Calu3 (cell line): ENCODE measurements at regions not wholly inside any gene's neighbourhood (a gene's known extent, or its start where the extent isn't known, plus 50 kb on each side); places are given as distances from the start of the nearest gene placed in this dataset.

Experiments
- BruUV-seq: library from RNA; stranded (reverse); fragments of 400-500 nt; replicated peaks from 2 replicates; lab custom pipeline; 2021; lab: Mats Ljungman, UMichigan
- CTCF ChIA-PET: fragments of 300-600 bp; sonication (Branson Sonifier 250); formaldehyde crosslinking; loops from one replicate; lab custom pipeline; 2022; ENCODE audit warnings: antibody characterized with exemption; lab: Charles Lee
- DNase-seq: peaks from one replicate; pipeline ENCODE4 v3.0.0; 2022
- H3K27ac Mint-ChIP-seq: one replicate; pipeline ENCODE4 v1.8.0; 2022; ENCODE audit warnings: mixed read lengths; ENCODE audit not compliant: unreplicated experiment
- H3K27me3 Mint-ChIP-seq: one replicate; pipeline ENCODE4 v1.8.0; 2022; ENCODE audit warnings: mixed read lengths; ENCODE audit not compliant: unreplicated experiment
- H3K36me3 Mint-ChIP-seq: one replicate; pipeline ENCODE4 v1.8.0; 2022; ENCODE audit warnings: mild to moderate bottlenecking, moderate library complexity, mixed read lengths; ENCODE audit not compliant: insufficient read depth, unreplicated experiment
- H3K4me1 Mint-ChIP-seq: one replicate; pipeline ENCODE4 v1.8.0; 2022; ENCODE audit warnings: mild to moderate bottlenecking, low read depth, mixed read lengths; ENCODE audit not compliant: unreplicated experiment
- H3K4me3 Mint-ChIP-seq: one replicate; pipeline ENCODE4 v1.8.0; 2022; ENCODE audit warnings: mild to moderate bottlenecking, low read depth, moderate library complexity, mixed read lengths; ENCODE audit not compliant: unreplicated experiment
- H3K9me3 Mint-ChIP-seq: one replicate; pipeline ENCODE4 v1.8.0; 2022; ENCODE audit warnings: low read depth, mixed read lengths; ENCODE audit not compliant: unreplicated experiment
- CTCF ChIP-seq: fragments of 200-600 bp; IDR thresholded peaks from one replicate; pipeline ENCODE4 v1.8.0; 2022; ENCODE audit warnings: antibody characterized with exemption; ENCODE audit not compliant: unreplicated experiment
- intact Hi-C: fragments of 100-400 bp; cut with micrococcal nuclease; formaldehyde crosslinking; loops from one replicate; pipeline ENCODE4 v1.10.0; 2022; ENCODE audit not compliant: unreplicated experiment

GRCh38 chr22:27671413-27671935, 130.1 kb downstream of the MN1 start:
- CTCF ChIA-PET = no interaction called here
- TF ChIP-seq CTCF = no peak
- no TSS peak for BruUV-seq
- H3K9me3 Mint-ChIP-seq = peaks cover 2% of the 10 kb centered on the region
- H3K27ac Mint-ChIP-seq = peak overlapping the region; percentile 76
- peaks cover 46% of the 10 kb centered on the region for H3K4me1 Mint-ChIP-seq
- no peaks in the 10 kb centered on the region for H3K27me3 Mint-ChIP-seq
- H3K4me3 Mint-ChIP-seq = no peak overlapping the region
- DNase-seq = no peak
- intact Hi-C loops = no loop called here
- peaks cover 19% of the 10 kb centered on the region for H3K36me3 Mint-ChIP-seq

GRCh38 chr22:27672721-27673418, 128.7 kb downstream of the MN1 start:
- H3K4me1 Mint-ChIP-seq = peaks cover 37% of the 10 kb centered on the region
- no peak for TF ChIP-seq CTCF
- intact Hi-C loops = no loop called here
- CTCF ChIA-PET = no interaction called here
- no peaks in the 10 kb centered on the region for H3K9me3 Mint-ChIP-seq
- no peak overlapping the region for H3K27ac Mint-ChIP-seq
- no TSS peak for BruUV-seq
- no peaks in the 10 kb centered on the region for H3K27me3 Mint-ChIP-seq
- no peak overlapping the region for H3K4me3 Mint-ChIP-seq
- DNase-seq = no peak
- H3K36me3 Mint-ChIP-seq = peaks cover 19% of the 10 kb centered on the region

- DNase-seq = no peak
- BruUV-seq = no TSS peak
- CTCF ChIA-PET = no interaction called here
- no peaks in the 10 kb centered on the region for H3K27me3 Mint-ChIP-seq
- intact Hi-C loops = no loop called here
- H3K9me3 Mint-ChIP-seq = no peaks in the 10 kb centered on the region
- no peak for TF ChIP-seq CTCF
- H3K36me3 Mint-ChIP-seq = peaks cover 19% of the 10 kb centered on the region
- H3K27ac Mint-ChIP-seq = no peak overlapping the region
- H3K4me1 Mint-ChIP-seq = peaks cover 33% of the 10 kb centered on the region
- H3K4me3 Mint-ChIP-seq = no peak overlapping the region
These were observed 127.7 kb downstream of the MN1 start for GRCh38 chr22:27673839-27674238.

GRCh38 chr22:27674261-27674923, 127.2 kb downstream of the MN1 start:
- no peak for TF ChIP-seq CTCF
- Mint-ChIP-seq H3K4me3 (no peak overlapping the region), H3K36me3 (peaks cover 19% of the 10 kb centered on the region), H3K27me3 (no peaks in the 10 kb centered on the region), H3K27ac (no peak overlapping the region), H3K4me1 (peaks cover 27% of the 10 kb centered on the region), H3K9me3 (no peaks in the 10 kb centered on the region)
- intact Hi-C loops = no loop called here
- no TSS peak for BruUV-seq
- no peak for DNase-seq
- CTCF ChIA-PET = no interaction called here
